ENCODE measurements at regions not wholly inside any gene's neighbourhood (a gene's known extent, or its start where the extent isn't known, plus 50 kb on each side); places are given as distances from the start of the nearest gene placed in this dataset.

- TF ChIP-seq CTCF (IDR thresholded peaks at IDR 0.05; ENCODE audit: low read depth, low read length), result no peak
- TF ChIP-seq EZH2phosphoT487 (IDR thresholded peaks at IDR 0.05; ENCODE audit: low read depth), result no peak
Observed at GRCh38 chr13:105607426-105607825, 928.0 kb downstream of the EFNB2 start.

Measured in OCI-LY3 (cell line).